K562 (cell line): ENCODE measurements at regions not wholly inside any gene's neighbourhood (a gene's known extent, or its start where the extent isn't known, plus 50 kb on each side); places are given as distances from the start of the nearest gene placed in this dataset.

ENCODE experiments used
- ARID1B ChIP-seq: fragments of 450-650 bp; IDR thresholded peaks from 2 replicates; pipeline ENCODE4 v1.6.1; 2016; ENCODE audit warnings: antibody characterized with exemption, mild to moderate bottlenecking, inconsistent platforms
- GMEB1 ChIP-seq: fragments of 250-450 bp; sonication (Bioruptor Pico); IDR thresholded peaks from 2 replicates; pipeline ENCODE4 v1.4.0; 2020; ENCODE audit warnings: mild to moderate bottlenecking
- NFATC3 ChIP-seq: fragments of 450-650 bp; IDR thresholded peaks from 2 replicates; pipeline ENCODE4 v1.6.1; 2017; ENCODE audit warnings: mild to moderate bottlenecking
- PBX2 ChIP-seq, 2 experiments: IDR thresholded peaks in 1 of 2; conservative IDR thresholded peaks in 1 of 2; 2 replicates each; pipeline ENCODE4 v1.6.1; 2016; ENCODE audit warnings: low read depth in 2 of 2, mild to moderate bottlenecking in 1 of 2, missing compliant biosample characterization in 1 of 2, missing genetic modification characterization in 1 of 2, moderate library complexity in 1 of 2
- REST ChIP-seq, 2 experiments: fragments of 450-650 bp; formaldehyde crosslinking in 1 of 2; IDR thresholded peaks; 2 replicates each; pipeline versions ENCODE4 v1.4.0 to v1.6.1; 2014 to 2020; ENCODE audit warnings: mild to moderate bottlenecking in 2 of 2, borderline replicate concordance in 1 of 2, low read depth in 1 of 2
- SMAD4 ChIP-seq: fragments of 250-450 bp; sonication (Bioruptor Pico); conservative IDR thresholded peaks from 2 replicates; pipeline ENCODE4 v1.8.0; 2021; ENCODE audit warnings: inconsistent platforms, mild to moderate bottlenecking, moderate library complexity
- ZBTB12 ChIP-seq: fragments of 250-450 bp; sonication (Bioruptor Pico); IDR thresholded peaks from 2 replicates; pipeline ENCODE4 v1.4.0; 2020
- ZNF311 ChIP-seq: fragments of 250-450 bp; sonication (Bioruptor Pico); IDR thresholded peaks from 2 replicates; pipeline ENCODE4 v1.4.0; 2020; ENCODE audit warnings: mild to moderate bottlenecking, moderate library complexity

GRCh38 chr4:148692242-148692641 is 250.0 kb upstream of the NR3C2 start (continued):
- TF ChIP-seq ZBTB12 (CRISPR knock-in tag) (no peak), GMEB1 (no peak), PBX2 (CRISPR knock-in tag; IDR thresholded peaks at IDR 0.05; ENCODE audit: low read depth) (no peak), PBX2 (tag; conservative IDR thresholded peaks at IDR 0.05; ENCODE audit: low read depth) (no peak), REST (IDR thresholded peaks at IDR 0.05; ENCODE audit: borderline replicate concordance) (no peak), REST (CRISPR knock-in tag; IDR thresholded peaks at IDR 0.05; ENCODE audit: low read depth) (no peak), NFATC3 (no peak), SMAD4 (no peak), ZNF311 (no peak), ARID1B (no peak)
